Activated T-helper 1 cell treated with anti-CD3 and anti-CD28 coated beads, Interleukin-12 subunit alpha, Interleukin-12 subunit beta, Interleukin-2, Interleukin-4 antibody, amounts not matched to agents 30 ng/mL and 10 ng/mL and 1 ng/mL, durations not matched to agents 14 hours and 24 hours and 36 hours (primary cell): ENCODE measurements at regions not wholly inside any gene's neighbourhood (a gene's known extent, or its start where the extent isn't known, plus 50 kb on each side); places are given as distances from the start of the nearest gene placed in this dataset.
"Not testable (repeated sequence)": the region's sequence is repeated elsewhere in the genome, so short reads cannot be mapped to it uniquely, and the experiment has no call there.

Source experiments
- DNase-seq: peaks from one replicate; pipeline ENCODE4 v3.0.0; 2021; ENCODE audit warnings: low spot score
- H3K27ac Mint-ChIP-seq: one replicate; pipeline ENCODE4 v1.8.0; 2021; ENCODE audit warnings: mild to moderate bottlenecking, mixed read lengths
- H3K27me3 Mint-ChIP-seq: one replicate; pipeline ENCODE4 v1.8.0; 2022; ENCODE audit warnings: mild to moderate bottlenecking, moderate library complexity, mixed read lengths; ENCODE audit not compliant: insufficient read depth
- H3K36me3 Mint-ChIP-seq: one replicate; pipeline ENCODE4 v1.8.0; 2021; ENCODE audit warnings: low read depth, mixed read lengths
- H3K4me1 Mint-ChIP-seq: one replicate; pipeline ENCODE4 v1.8.0; 2021; ENCODE audit warnings: low read depth, mixed read lengths
- H3K4me3 Mint-ChIP-seq: one replicate; pipeline ENCODE4 v1.8.0; 2021; ENCODE audit warnings: mild to moderate bottlenecking, moderate library complexity, mixed read lengths
- H3K9me3 Mint-ChIP-seq: one replicate; pipeline ENCODE4 v1.8.0; 2021; ENCODE audit warnings: mixed read lengths
- intact Hi-C: fragments of 100-400 bp; cut with micrococcal nuclease; formaldehyde crosslinking; loops from one replicate; pipeline ENCODE4 v1.15.1; 2024

DNA sequence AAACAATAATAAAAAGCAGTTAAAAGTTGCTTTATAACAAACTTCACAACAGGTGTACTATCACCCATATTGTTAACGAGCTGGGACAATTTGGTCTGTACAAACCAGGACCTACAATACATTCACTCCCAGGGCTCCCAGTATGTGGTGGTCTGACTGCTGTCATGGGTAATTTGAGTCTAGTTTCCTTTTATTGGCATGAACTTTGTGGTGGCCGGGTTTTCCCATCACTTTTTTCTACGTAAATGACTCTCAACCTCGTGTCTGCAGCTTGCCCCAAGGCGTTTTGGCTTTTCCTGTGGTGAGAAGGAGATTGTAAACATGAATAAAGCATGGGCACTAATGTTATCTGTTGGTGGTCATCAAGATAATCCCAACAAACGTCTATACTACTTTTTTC, 118.7 kb upstream of the CDK6 start:
- Mint-ChIP-seq H3K4me1 (peaks cover 34% of the 10 kb centered on the region), H3K27ac (peak overlapping the region; percentile 84), H3K36me3 (peaks cover 18% of the 10 kb centered on the region), H3K9me3 (peaks cover 54% of the 10 kb centered on the region), H3K27me3 (peaks cover 1% of the 10 kb centered on the region), H3K4me3 (no peak overlapping the region)
- intact Hi-C loops = loop anchor here (1.0 to 2.0 kb wide), 3 partner anchors 51 to 334 kb away; no protein-coding TSS in a partner anchor
- peak; percentile 11 for DNase-seq

DNA sequence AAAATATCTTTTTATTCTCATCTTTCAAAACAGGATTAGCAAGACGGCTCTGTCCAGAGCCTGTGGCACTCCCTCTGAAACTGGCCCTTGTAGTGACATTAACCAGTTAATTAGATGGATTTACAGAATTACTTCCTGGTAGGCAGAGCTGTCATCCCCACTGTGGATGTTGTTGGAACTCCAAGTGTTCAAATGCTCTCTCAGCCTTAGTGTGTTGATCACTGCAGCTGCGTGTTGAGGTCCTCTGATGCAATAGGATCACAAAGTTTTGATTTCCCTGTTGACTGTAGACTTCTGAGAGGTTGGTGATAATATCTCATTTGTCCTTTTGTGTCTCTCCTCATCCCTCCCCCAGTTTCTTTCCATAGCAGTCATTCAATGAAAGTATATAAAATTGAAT, 117.3 kb upstream of the CDK6 start:
- Mint-ChIP-seq H3K27ac (peak overlapping the region; percentile 40), H3K36me3 (peaks cover 15% of the 10 kb centered on the region), H3K4me3 (no peak overlapping the region), H3K4me1 (peaks cover 34% of the 10 kb centered on the region), H3K9me3 (peaks cover 49% of the 10 kb centered on the region), H3K27me3 (peaks cover 1% of the 10 kb centered on the region)
- no peak for DNase-seq
- intact Hi-C loops = loop anchor here (1.0 to 5.0 kb wide), 4 partner anchors 119 to 333 kb away; no protein-coding TSS in a partner anchor

DNA sequence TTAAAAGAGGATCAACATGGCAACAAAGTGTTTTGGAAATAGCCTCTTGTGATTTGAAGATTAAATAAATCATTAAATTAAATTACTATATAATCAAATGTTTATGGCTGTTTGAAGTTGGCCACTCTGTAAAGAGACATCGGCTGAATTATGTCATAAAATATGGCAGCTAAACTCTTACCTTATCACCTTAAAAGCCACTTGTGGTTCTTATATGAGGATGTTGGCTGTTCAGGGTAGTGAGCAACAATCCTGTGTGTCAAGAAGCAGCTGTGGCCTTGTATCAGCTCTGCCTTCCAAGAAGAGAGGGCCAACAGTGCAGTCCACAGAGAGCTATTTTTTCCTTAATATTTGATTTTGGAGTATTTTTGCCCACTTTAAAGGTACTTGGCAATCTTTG, 113.4 kb upstream of the CDK6 start:
- intact Hi-C loops = loop anchor here (5.0 kb wide), 2 partner anchors 302 to 317 kb away; no protein-coding TSS in a partner anchor
- H3K4me3 Mint-ChIP-seq = no peak overlapping the region
- no peak for DNase-seq
- no peak overlapping the region for H3K27ac Mint-ChIP-seq
- H3K4me1 Mint-ChIP-seq = peaks cover 13% of the 10 kb centered on the region
- H3K9me3 Mint-ChIP-seq = peaks cover 37% of the 10 kb centered on the region
- H3K27me3 Mint-ChIP-seq = no peaks in the 10 kb centered on the region
- H3K36me3 Mint-ChIP-seq = peaks cover 3% of the 10 kb centered on the region

DNA sequence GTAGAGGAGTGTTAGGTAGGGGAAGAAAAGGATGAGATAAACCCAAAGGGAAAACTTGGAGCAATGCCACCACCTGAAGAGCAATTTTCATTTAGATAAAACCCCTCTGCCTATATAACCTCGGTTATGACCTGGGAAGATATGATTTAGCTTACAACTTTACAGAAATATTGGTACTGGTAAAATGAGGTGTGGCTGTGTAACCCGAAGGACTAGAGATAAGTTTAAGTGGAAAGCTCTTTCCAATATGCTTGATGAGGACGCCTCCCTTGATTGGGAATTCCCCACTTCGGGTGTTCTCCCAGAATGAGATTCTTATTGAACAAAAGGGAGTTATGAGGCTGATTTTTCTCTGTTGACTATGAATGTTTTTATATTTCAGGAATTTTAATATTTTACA, 109.5 kb upstream of the CDK6 start:
- no peaks in the 10 kb centered on the region for H3K4me1 Mint-ChIP-seq
- peaks cover 49% of the 10 kb centered on the region for H3K9me3 Mint-ChIP-seq
- no peaks in the 10 kb centered on the region for H3K27me3 Mint-ChIP-seq
- no peak overlapping the region for H3K27ac Mint-ChIP-seq
- H3K4me3 Mint-ChIP-seq = no peak overlapping the region
- no peak for DNase-seq
- H3K36me3 Mint-ChIP-seq = peaks cover 10% of the 10 kb centered on the region
- intact Hi-C loops = no loop called here

DNA sequence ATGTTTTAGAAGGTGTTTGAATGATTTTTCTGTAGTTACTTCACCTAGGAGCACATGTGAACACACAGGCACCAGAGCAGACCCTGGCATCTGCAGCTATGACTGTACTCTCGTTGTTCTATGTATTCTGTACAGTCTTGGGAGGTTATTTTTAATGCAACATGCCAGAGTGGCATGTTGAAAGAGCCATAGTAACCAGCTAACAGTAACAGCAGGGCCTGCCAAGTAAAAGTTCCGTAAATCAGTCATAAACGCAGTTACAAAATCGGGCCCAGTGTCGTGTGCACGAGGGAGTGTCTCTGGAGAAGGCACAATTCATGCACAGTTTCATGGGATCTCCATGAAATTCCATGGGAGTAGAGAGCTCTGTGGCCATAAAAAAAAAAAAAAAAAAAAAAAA, 108.3 kb upstream of the CDK6 start:
- peaks cover 10% of the 10 kb centered on the region for H3K36me3 Mint-ChIP-seq
- no peak for DNase-seq
- intact Hi-C loops = no loop called here
- no peak overlapping the region for H3K4me3 Mint-ChIP-seq
- H3K27me3 Mint-ChIP-seq = no peaks in the 10 kb centered on the region
- H3K9me3 Mint-ChIP-seq = peaks cover 61% of the 10 kb centered on the region
- H3K27ac Mint-ChIP-seq = no peak overlapping the region
- no peaks in the 10 kb centered on the region for H3K4me1 Mint-ChIP-seq

DNA sequence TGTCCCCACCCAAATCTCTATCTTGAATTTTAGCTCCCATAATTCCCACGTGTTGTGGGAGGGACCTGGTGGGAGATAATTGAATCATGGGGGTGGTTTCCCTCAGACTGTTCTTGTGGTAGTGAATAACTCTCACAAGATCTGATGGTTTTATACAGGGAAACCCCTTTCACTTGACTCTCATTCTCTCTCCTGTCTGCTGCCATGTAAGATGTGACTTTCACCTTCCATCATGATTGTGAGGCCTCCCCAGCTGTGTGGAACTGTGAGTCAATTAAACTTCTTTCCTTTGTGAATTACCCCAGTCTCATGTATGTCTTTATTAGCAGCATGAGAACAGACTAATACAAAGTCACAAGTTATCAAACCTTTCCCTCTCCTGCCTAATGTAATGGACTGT, 106.3 kb upstream of the CDK6 start:
- DNase-seq, H3K4me3 Mint-ChIP-seq, H3K4me1 Mint-ChIP-seq, intact Hi-C loops, H3K27me3 Mint-ChIP-seq, H3K27ac Mint-ChIP-seq: not testable (repeated sequence)
- Mint-ChIP-seq H3K9me3 (peaks cover 68% of the 10 kb centered on the region), H3K36me3 (peaks cover 10% of the 10 kb centered on the region)

DNA sequence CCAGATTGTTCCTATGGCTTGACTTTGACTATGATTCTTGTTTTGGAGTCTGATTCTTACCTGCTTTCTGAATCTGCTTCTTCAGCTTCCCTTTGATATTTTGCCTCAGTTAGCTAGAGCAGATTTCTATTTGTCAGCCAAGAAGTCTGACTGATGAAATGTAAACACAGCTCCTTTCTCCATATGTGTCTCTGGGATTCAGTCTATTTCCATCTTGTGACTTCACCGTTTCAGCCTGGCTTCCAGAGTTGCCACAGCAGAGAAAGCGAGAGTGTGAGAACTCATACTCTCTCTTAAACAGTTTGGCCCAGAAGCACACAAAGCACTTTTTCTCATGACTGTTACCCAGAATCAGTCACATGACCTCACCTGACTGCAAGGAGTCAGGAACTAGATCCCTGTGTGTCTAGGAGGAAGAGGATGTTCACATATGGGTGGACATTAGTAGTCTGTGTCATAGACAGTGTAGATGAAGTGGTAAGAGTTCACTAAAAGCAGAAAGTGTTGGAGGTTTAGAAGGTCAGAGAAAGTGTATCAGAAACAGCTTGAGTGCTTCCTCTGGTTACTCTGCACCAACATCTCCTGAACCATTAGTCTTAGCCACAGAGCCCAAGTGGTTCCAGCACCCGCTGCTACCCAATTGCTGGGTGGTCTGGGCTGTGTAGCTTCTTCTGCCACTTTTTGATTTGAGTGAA, 103.4 kb upstream of the CDK6 start:
- H3K27ac Mint-ChIP-seq = no peak overlapping the region
- no peaks in the 10 kb centered on the region for H3K27me3 Mint-ChIP-seq
- intact Hi-C loops = no loop called here
- H3K9me3 Mint-ChIP-seq = peaks cover 62% of the 10 kb centered on the region
- H3K4me1 Mint-ChIP-seq = no peaks in the 10 kb centered on the region
- no peak for DNase-seq
- H3K36me3 Mint-ChIP-seq = peaks cover 11% of the 10 kb centered on the region
- no peak overlapping the region for H3K4me3 Mint-ChIP-seq

DNA sequence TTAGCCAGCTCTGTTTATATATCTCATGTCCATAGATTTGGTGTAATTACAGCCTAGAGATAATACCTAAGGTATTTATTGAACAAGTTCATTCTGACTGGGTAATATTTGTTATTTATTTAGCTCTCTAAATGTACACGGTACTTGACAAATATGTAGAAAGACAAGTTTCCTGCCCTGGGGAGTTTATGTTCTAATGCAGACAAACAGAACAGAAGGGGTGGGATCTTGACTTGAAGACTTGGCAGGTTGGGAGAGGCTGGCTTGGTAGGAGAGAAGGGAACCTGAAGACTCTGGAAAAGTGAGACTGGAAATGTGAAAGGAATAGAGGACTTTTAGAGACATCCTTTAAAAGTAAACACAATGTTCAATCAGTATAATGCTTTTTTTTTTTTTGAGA, 97.7 kb upstream of the CDK6 start:
- Mint-ChIP-seq H3K9me3 (peaks cover 48% of the 10 kb centered on the region), H3K4me3 (no peak overlapping the region), H3K4me1 (no peaks in the 10 kb centered on the region), H3K36me3 (peaks cover 5% of the 10 kb centered on the region), H3K27ac (no peak overlapping the region), H3K27me3 (peaks cover 4% of the 10 kb centered on the region)
- no peak for DNase-seq
- intact Hi-C loops = no loop called here

DNA sequence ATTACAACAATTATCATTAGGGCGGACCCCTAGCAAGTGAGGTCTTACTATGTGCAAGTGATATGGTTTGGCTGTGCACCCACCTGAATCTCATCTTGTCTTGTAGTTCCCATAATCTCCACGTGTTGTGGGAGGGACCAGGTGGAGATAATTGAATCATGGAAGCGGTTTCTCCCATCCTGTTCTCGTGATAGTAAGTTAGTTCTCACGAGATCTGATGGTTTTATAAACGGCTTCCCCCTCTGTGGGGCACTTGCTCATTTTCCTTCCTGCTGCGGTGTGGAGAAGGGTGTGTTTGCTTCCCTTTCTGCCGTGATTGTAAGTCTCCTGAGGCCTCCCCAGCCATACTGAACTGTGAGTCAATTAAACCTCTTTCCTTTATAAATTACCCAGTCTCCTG, 96.1 kb upstream of the CDK6 start:
- H3K27ac Mint-ChIP-seq = no peak overlapping the region
- DNase-seq = no peak
- peaks cover 36% of the 10 kb centered on the region for H3K9me3 Mint-ChIP-seq
- intact Hi-C loops = no loop called here
- no peaks in the 10 kb centered on the region for H3K4me1 Mint-ChIP-seq
- peaks cover 7% of the 10 kb centered on the region for H3K36me3 Mint-ChIP-seq
- H3K27me3 Mint-ChIP-seq = peaks cover 4% of the 10 kb centered on the region
- no peak overlapping the region for H3K4me3 Mint-ChIP-seq

DNA sequence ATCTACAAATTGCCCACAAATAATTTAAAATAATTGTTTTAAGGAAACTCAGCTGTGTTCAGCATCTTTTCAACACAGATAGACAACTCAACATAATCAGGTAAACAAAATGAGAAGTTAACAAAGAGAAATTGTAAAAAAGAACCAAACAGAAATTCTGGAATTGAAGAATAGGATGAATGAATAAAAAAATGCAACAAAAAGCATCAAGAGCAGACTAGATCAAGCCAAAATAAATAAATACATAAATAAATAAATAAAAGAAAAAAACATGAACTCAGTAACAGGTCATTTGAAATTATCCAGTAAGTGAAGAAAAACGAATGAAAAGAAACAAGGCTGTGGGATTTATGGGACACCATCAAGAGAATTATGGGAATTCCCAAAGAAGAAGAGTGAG, 94.0 kb upstream of the CDK6 start:
- H3K27ac Mint-ChIP-seq = no peak overlapping the region
- H3K9me3 Mint-ChIP-seq = peaks cover 41% of the 10 kb centered on the region

DNA sequence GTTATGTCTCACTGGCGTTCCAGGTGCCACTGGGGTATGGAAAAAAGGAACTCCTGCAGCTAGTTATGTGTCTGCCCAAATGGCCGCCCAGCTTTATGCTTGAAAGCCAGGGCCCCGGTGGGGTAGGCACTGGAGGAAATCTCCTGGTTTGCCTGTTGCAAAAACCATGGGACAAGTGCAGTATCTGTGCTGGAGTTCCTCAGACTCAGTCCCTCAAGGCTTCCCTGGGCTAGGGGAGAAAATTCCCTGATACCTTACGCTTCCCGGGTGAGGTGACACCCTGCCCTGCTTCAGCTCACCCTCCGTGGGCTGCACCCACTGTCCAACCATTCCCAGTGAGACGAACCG, 90.3 kb upstream of the CDK6 start:
- no peaks in the 10 kb centered on the region for H3K4me1 Mint-ChIP-seq
- H3K9me3 Mint-ChIP-seq = peaks cover 48% of the 10 kb centered on the region
- peaks cover 6% of the 10 kb centered on the region for H3K36me3 Mint-ChIP-seq
- no peak overlapping the region for H3K27ac Mint-ChIP-seq
- intact Hi-C loops = no loop called here
- DNase-seq = no peak
- H3K4me3 Mint-ChIP-seq = no peak overlapping the region
- H3K27me3 Mint-ChIP-seq = no peaks in the 10 kb centered on the region

More for the DNA sequence above, 94.0 kb upstream of the CDK6 start:
- Mint-ChIP-seq H3K4me1 (no peaks in the 10 kb centered on the region), H3K4me3 (no peak overlapping the region), H3K27me3 (peaks cover 4% of the 10 kb centered on the region), H3K36me3 (peaks cover 4% of the 10 kb centered on the region)
- intact Hi-C loops = no loop called here
- no peak for DNase-seq

DNA sequence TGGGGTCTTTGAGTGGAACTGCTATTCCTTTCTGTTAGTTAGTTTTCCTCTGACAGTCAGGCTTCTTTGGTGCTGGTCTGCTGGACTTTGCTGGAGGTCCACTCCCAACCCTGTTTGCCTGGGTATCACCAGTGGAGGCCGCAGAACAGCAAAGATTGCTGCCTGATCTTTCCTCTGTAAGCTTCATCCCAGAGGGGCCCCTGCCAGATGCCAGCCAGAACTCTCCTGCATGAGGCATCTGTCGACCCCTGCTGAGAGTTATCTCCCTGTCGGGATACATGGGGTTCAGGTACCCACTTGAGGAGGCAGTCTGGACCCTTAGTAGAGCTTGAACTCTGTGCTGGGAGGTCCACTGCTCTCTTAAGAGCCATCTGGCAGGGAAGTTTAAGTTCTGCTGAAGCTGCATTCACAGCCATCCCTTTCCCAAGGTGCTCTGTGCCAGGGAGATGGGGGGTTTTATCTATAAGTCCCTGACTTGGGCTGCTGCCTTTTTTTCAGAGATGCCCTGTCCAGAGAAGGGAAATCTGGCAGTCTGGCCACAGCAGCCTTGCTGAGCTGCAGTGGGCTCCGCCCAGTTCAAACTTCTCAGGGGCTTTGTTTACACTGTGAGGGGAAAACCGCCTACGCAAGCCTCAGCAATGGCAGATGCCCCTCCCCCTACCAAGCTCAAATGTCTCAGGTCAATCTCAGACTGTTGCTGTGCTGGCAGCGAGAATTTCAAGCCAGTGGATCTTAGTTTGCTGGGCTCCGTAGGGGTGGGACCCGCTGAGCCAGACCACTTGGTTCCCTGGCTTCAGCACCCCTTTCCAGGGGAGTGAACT, 89.7 kb upstream of the CDK6 start:
- H3K4me3 Mint-ChIP-seq = no peak overlapping the region
- peaks cover 9% of the 10 kb centered on the region for H3K36me3 Mint-ChIP-seq
- no peaks in the 10 kb centered on the region for H3K27me3 Mint-ChIP-seq
- no peaks in the 10 kb centered on the region for H3K4me1 Mint-ChIP-seq
- no peak for DNase-seq
- H3K27ac Mint-ChIP-seq = no peak overlapping the region
- H3K9me3 Mint-ChIP-seq = peaks cover 52% of the 10 kb centered on the region
- intact Hi-C loops = no loop called here

DNA sequence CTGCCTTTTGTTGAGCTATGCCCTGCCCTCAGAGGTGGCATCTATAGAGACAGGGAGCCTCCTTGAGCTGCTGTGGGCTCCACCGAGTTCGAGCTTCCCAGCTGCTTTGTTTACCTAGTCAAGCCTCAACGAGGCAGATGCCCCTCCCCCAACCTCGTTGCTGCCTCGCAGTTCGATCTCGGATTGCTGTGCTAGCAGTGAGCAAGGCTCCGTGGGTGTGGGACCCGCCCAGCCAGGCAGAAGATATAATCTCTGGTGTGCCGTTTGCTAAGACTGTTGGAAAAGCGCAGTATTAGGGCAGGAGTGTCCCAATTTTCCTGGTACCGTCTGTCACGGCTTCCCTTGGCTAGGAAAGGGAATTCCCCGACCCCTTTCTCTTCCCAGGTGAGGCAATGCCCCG, 88.4 kb upstream of the CDK6 start:
- Mint-ChIP-seq H3K27ac (no peak overlapping the region), H3K9me3 (peaks cover 53% of the 10 kb centered on the region), H3K27me3 (no peaks in the 10 kb centered on the region), H3K4me3 (no peak overlapping the region), H3K4me1 (no peaks in the 10 kb centered on the region), H3K36me3 (peaks cover 12% of the 10 kb centered on the region)
- DNase-seq = no peak
- intact Hi-C loops = no loop called here
